Peyer's patch (tissue), 4 donors: ENCODE measurements at regions not wholly inside any gene's neighbourhood (a gene's known extent, or its start where the extent isn't known, plus 50 kb on each side); places are given as distances from the start of the nearest gene placed in this dataset.

Experiments used
- CTCF ChIP-seq, 6 experiments: fragments of 450-650 bp in 4 of 6; fragments of 200-600 bp in 2 of 6; sonication (generic) in 1 of 6; IDR thresholded peaks; one replicate each; pipeline ENCODE4 v1.5.1; 2017 to 2019; ENCODE audit warnings: antibody characterized with exemption in 6 of 6, mild to moderate bottlenecking in 3 of 6, moderate library complexity in 1 of 6
- POLR2A ChIP-seq, 2 donors: fragments of 450-650 bp; IDR thresholded peaks; one replicate each; pipeline ENCODE4 v1.5.1; 2017; ENCODE audit warnings: antibody characterized with exemption in 2 of 2, mild to moderate bottlenecking in 2 of 2, moderate library complexity in 2 of 2

- no peak for TF ChIP-seq CTCF (IDR thresholded peaks at IDR 0.05)
- TF ChIP-seq POLR2A (IDR thresholded peaks at IDR 0.05) = no peak
Measured at GRCh38 chr7:156516791-156517378, 123.7 kb upstream of the RNF32 start.
